ENCODE measurements at regions not wholly inside any gene's neighbourhood (a gene's known extent, or its start where the extent isn't known, plus 50 kb on each side); places are given as distances from the start of the nearest gene placed in this dataset.

- TF ChIP-seq TCF7 (IDR thresholded peaks at IDR 0.05; ENCODE audit: borderline replicate concordance) (no peak), NR1H2 (CRISPR knock-in tag; IDR thresholded peaks at IDR 0.05) (no peak), GATAD2A (IDR thresholded peaks at IDR 0.05) (no peak), E2F4 (CRISPR knock-in tag; IDR thresholded peaks at IDR 0.05; ENCODE audit: low read depth) (no peak), CEBPG (CRISPR knock-in tag; IDR thresholded peaks at IDR 0.05) (no peak), CEBPG (tag; conservative IDR thresholded peaks at IDR 0.05 in 1 of 2, IDR thresholded peaks at IDR 0.05 in 1 of 2) (no peak), CHD2 (IDR thresholded peaks at IDR 0.05; ENCODE audit: low read depth, low read length) (no peak), KLF16 (IDR thresholded peaks at IDR 0.05) (no peak)
- Histone ChIP-seq H3K9me1 (ENCODE audit: control insufficient read depth, insufficient read depth, low read length) (no peaks in the 10 kb centered on the region), H3K27me3 (ENCODE audit: control insufficient read depth in 2 of 2, insufficient read depth in 2 of 2, low read length in 2 of 2) (no peaks in the 10 kb centered on the region), H3K4me1 (replicated peaks in 1 of 2; ENCODE audit: control insufficient read depth in 2 of 2, insufficient read depth in 2 of 2, low read length in 2 of 2) (no peaks in the 10 kb centered on the region), H2AFZ (ENCODE audit: low read depth, low read length) (no peak overlapping the region), H3K9ac (ENCODE audit: insufficient read depth in 1 of 2, low read depth in 2 of 2, low read length in 2 of 2) (no peak overlapping the region), H3K9me3 (replicated peaks; ENCODE audit: control insufficient read depth, insufficient read depth, low read depth, low read length) (no peaks in the 10 kb centered on the region), H3K79me2 (ENCODE audit: control insufficient read depth, insufficient read depth, low read length) (no peaks in the 10 kb centered on the region), H3K27ac (ENCODE audit: extremely low read depth, low read depth, low read length) (no peak overlapping the region), H3K36me3 (ENCODE audit: control insufficient read depth, insufficient read depth, low read length) (no peaks in the 10 kb centered on the region), H3K4me2 (ENCODE audit: insufficient read depth, low read length) (no peak overlapping the region), H4K20me1 (replicated peaks; ENCODE audit: control insufficient read depth, insufficient read depth, low read length) (no peaks in the 10 kb centered on the region), H3K4me3 (no peak overlapping the region)
- in situ Hi-C loops (cut with MboI) (no loop called here), intact Hi-C loops (cut with micrococcal nuclease) (no loop called here)
- BruUV-seq (replicated peaks), result no TSS peak
- FAIRE-seq (no peak), ATAC-seq (no peak), DNase-seq (ENCODE audit: extremely low read depth in 1 of 4, low spot score in 3 of 4) (no peak)
- ChIA-PET CTCF (ENCODE audit: low intra/inter-chr PET ratio) (no interaction called here), POLR2A (no interaction called here)
- WGBS (ENCODE audit: insufficient coverage, low coverage, missing lambda C conversion rate), result 0% methylated on average over 3 of the region's 3 CpGs
Measured at GRCh38 chr5:124297826-124298225, 448.6 kb downstream of the ZNF608 start.

Measured in K562 (cell line).